ENCODE measurements at regions not wholly inside any gene's neighbourhood (a gene's known extent, or its start where the extent isn't known, plus 50 kb on each side); places are given as distances from the start of the nearest gene placed in this dataset.

GRCh38 chr4:188295899-188296298, 156.7 kb downstream of the TRIML1 start:
- TF ChIP-seq, protein P1, sequence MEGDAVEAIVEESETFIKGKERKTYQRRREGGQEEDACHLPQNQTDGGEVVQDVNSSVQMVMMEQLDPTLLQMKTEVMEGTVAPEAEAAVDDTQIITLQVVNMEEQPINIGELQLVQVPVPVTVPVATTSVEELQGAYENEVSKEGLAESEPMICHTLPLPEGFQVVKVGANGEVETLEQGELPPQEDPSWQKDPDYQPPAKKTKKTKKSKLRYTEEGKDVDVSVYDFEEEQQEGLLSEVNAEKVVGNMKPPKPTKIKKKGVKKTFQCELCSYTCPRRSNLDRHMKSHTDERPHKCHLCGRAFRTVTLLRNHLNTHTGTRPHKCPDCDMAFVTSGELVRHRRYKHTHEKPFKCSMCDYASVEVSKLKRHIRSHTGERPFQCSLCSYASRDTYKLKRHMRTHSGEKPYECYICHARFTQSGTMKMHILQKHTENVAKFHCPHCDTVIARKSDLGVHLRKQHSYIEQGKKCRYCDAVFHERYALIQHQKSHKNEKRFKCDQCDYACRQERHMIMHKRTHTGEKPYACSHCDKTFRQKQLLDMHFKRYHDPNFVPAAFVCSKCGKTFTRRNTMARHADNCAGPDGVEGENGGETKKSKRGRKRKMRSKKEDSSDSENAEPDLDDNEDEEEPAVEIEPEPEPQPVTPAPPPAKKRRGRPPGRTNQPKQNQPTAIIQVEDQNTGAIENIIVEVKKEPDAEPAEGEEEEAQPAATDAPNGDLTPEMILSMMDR (IDR thresholded peaks at IDR 0.05): no peak
- TF ChIP-seq, protein P2, sequence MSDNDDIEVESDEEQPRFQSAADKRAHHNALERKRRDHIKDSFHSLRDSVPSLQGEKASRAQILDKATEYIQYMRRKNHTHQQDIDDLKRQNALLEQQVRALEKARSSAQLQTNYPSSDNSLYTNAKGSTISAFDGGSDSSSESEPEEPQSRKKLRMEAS (IDR thresholded peaks at IDR 0.05): no peak
- TF ChIP-seq ZSCAN20 (CRISPR knock-in tag; IDR thresholded peaks at IDR 0.05) (no peak), ELK1 (IDR thresholded peaks at IDR 0.05; ENCODE audit: low read depth, low read length) (no peak), POLR2A (IDR thresholded peaks at IDR 0.05; ENCODE audit: low read length) (no peak), HDAC2 (IDR thresholded peaks at IDR 0.05) (no peak), REST (IDR thresholded peaks at IDR 0.05) (no peak), JUN (IDR thresholded peaks at IDR 0.05) (no peak), ESRRA (IDR thresholded peaks at IDR 0.05; ENCODE audit: borderline replicate concordance, low read length) (no peak), RCOR1 (IDR thresholded peaks at IDR 0.05; ENCODE audit: low read depth, low read length) (no peak), CEBPB (IDR thresholded peaks at IDR 0.05) (no peak), MAZ (IDR thresholded peaks at IDR 0.05; ENCODE audit: borderline replicate concordance, low read depth, low read length) (no peak)

Data from A549 (cell line).